NCI-H187 (cell line): ENCODE measurements at regions not wholly inside any gene's neighbourhood (a gene's known extent, or its start where the extent isn't known, plus 50 kb on each side); places are given as distances from the start of the nearest gene placed in this dataset.
"Not testable (repeated sequence)": the region's sequence is repeated elsewhere in the genome, so short reads cannot be mapped to it uniquely, and the experiment has no call there.

Source experiments
- DNase-seq, 2 experiments: peaks; one replicate each; lab custom pipeline; 2025; lab: John Stamatoyannopoulos, UW

GRCh38 chr4:86523333-86523732 is 70.8 kb upstream of the PTPN13 start:
- no peak for DNase-seq

- DNase-seq = not testable (repeated sequence)
These were observed 66.4 kb upstream of the PTPN13 start for GRCh38 chr4:86527713-86528112.

- no peak for DNase-seq
These were observed 64.7 kb upstream of the PTPN13 start for GRCh38 chr4:86529436-86529835.

- DNase-seq = no peak
These were observed 63.9 kb upstream of the PTPN13 start for GRCh38 chr4:86530183-86530582.

GRCh38 chr4:86531440-86531839 is 62.7 kb upstream of the PTPN13 start:
- DNase-seq = no peak

- no peak for DNase-seq
These were observed 61.3 kb upstream of the PTPN13 start for GRCh38 chr4:86532851-86533250.

GRCh38 chr4:86536151-86536550 is 58.0 kb upstream of the PTPN13 start:
- DNase-seq = no peak

- DNase-seq = no peak
These were observed 51.6 kb upstream of the PTPN13 start for GRCh38 chr4:86542319-86543027.

- no peak for DNase-seq
These were observed 51.0 kb upstream of the PTPN13 start for GRCh38 chr4:86543080-86543479.

- no peak for DNase-seq
These were observed 50.4 kb upstream of the PTPN13 start for GRCh38 chr4:86543560-86544309.

GRCh38 chr4:86544310-86544966 is 49.7 kb upstream of the PTPN13 start:
- no peak for DNase-seq
